ENCODE measurements at regions not wholly inside any gene's neighbourhood (a gene's known extent, or its start where the extent isn't known, plus 50 kb on each side); places are given as distances from the start of the nearest gene placed in this dataset.

DNA sequence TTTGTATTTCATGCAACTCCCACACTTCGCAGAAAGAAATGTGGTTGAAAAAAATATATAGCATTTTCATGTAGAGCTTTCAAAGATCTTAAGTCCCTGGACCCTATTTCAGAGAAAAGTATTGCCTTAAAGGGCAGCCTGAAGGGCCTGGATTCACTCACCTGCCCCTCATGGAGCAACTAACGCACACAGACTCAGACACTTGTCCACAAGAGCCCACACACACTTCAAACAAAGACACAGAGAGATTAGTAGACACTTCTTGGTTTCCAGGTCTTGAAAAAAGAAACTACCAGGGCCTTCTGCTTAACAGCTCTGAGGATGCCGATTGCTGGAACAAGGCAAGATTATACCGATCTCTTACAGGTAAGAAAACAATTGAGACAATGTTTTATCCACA is 122.2 kb downstream of the ZBTB18 start:
- POLR2A ChIA-PET: no interaction called here
- Mint-ChIP-seq H3K4me1 (peaks cover 13% of the 10 kb centered on the region), H3K9me3 (no peaks in the 10 kb centered on the region), H3K27ac (no peak overlapping the region), H3K4me3 (no peak overlapping the region), H3K36me3 (no peaks in the 10 kb centered on the region), H3K27me3 (ENCODE audit: low read depth) (no peaks in the 10 kb centered on the region)
- CTCF ChIA-PET: no interaction called here
- TF ChIP-seq, protein P1, sequence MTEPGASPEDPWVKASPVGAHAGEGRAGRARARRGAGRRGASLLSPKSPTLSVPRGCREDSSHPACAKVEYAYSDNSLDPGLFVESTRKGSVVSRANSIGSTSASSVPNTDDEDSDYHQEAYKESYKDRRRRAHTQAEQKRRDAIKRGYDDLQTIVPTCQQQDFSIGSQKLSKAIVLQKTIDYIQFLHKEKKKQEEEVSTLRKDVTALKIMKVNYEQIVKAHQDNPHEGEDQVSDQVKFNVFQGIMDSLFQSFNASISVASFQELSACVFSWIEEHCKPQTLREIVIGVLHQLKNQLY (CRISPR knock-in tag; IDR thresholded peaks at IDR 0.05): no peak
- TF ChIP-seq ZNF416 (CRISPR knock-in tag; IDR thresholded peaks at IDR 0.05) (no peak), CREB1 (CRISPR knock-in tag; IDR thresholded peaks at IDR 0.05) (no peak), JAZF1 (CRISPR knock-in tag; IDR thresholded peaks at IDR 0.05) (no peak), SMAD4 (CRISPR knock-in tag; IDR thresholded peaks at IDR 0.05) (no peak), HMGA2 (CRISPR knock-in tag; IDR thresholded peaks at IDR 0.05) (no peak), NFATC4 (CRISPR knock-in tag; IDR thresholded peaks at IDR 0.05) (no peak), NFYB (CRISPR knock-in tag; conservative IDR thresholded peaks at IDR 0.05; ENCODE audit: low read depth) (no peak)
- TF ChIP-seq, protein P2, sequence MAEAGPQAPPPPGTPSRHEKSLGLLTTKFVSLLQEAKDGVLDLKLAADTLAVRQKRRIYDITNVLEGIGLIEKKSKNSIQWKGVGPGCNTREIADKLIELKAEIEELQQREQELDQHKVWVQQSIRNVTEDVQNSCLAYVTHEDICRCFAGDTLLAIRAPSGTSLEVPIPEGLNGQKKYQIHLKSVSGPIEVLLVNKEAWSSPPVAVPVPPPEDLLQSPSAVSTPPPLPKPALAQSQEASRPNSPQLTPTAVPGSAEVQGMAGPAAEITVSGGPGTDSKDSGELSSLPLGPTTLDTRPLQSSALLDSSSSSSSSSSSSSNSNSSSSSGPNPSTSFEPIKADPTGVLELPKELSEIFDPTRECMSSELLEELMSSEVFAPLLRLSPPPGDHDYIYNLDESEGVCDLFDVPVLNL (CRISPR knock-in tag; IDR thresholded peaks at IDR 0.05; ENCODE audit: borderline replicate concordance, low read depth): no peak
- TF ChIP-seq, protein P3, sequence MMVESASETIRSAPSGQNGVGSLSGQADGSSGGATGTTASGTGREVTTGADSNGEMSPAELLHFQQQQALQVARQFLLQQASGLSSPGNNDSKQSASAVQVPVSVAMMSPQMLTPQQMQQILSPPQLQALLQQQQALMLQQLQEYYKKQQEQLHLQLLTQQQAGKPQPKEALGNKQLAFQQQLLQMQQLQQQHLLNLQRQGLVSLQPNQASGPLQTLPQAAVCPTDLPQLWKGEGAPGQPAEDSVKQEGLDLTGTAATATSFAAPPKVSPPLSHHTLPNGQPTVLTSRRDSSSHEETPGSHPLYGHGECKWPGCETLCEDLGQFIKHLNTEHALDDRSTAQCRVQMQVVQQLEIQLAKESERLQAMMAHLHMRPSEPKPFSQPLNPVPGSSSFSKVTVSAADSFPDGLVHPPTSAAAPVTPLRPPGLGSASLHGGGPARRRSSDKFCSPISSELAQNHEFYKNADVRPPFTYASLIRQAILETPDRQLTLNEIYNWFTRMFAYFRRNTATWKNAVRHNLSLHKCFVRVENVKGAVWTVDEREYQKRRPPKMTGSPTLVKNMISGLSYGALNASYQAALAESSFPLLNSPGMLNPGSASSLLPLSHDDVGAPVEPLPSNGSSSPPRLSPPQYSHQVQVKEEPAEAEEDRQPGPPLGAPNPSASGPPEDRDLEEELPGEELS (CRISPR knock-in tag; IDR thresholded peaks at IDR 0.05): no peak
- TF ChIP-seq, protein P4, sequence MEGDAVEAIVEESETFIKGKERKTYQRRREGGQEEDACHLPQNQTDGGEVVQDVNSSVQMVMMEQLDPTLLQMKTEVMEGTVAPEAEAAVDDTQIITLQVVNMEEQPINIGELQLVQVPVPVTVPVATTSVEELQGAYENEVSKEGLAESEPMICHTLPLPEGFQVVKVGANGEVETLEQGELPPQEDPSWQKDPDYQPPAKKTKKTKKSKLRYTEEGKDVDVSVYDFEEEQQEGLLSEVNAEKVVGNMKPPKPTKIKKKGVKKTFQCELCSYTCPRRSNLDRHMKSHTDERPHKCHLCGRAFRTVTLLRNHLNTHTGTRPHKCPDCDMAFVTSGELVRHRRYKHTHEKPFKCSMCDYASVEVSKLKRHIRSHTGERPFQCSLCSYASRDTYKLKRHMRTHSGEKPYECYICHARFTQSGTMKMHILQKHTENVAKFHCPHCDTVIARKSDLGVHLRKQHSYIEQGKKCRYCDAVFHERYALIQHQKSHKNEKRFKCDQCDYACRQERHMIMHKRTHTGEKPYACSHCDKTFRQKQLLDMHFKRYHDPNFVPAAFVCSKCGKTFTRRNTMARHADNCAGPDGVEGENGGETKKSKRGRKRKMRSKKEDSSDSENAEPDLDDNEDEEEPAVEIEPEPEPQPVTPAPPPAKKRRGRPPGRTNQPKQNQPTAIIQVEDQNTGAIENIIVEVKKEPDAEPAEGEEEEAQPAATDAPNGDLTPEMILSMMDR (IDR thresholded peaks at IDR 0.05): no peak
- TF ChIP-seq, protein P5, sequence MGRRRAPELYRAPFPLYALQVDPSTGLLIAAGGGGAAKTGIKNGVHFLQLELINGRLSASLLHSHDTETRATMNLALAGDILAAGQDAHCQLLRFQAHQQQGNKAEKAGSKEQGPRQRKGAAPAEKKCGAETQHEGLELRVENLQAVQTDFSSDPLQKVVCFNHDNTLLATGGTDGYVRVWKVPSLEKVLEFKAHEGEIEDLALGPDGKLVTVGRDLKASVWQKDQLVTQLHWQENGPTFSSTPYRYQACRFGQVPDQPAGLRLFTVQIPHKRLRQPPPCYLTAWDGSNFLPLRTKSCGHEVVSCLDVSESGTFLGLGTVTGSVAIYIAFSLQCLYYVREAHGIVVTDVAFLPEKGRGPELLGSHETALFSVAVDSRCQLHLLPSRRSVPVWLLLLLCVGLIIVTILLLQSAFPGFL (CRISPR knock-in tag; IDR thresholded peaks at IDR 0.05; ENCODE audit: borderline replicate concordance): no peak
- DNase-seq (ENCODE audit: low spot score): no peak
- ATAC-seq: no peak

DNA sequence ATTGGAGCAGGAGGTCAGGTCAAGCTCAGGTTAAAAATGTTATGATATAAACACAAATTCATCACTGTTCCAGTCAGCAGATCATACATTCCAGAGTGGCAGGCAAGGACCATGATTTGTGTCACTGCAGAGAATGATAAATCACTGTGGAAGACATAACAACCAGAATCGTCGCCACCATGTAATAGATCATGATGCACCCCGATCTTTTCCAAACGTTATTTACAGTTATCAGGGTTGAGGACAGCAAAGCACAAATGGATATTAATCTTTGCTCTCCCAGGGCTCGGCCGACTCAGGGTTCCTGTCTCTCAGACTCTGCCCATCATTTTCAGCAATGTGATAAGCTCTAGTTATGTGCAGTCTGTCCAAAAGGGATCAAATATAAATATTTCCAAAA is 122.7 kb downstream of the ZBTB18 start:
- ATAC-seq (no peak), DNase-seq (ENCODE audit: low spot score) (no peak)
- Mint-ChIP-seq H3K9me3 (no peaks in the 10 kb centered on the region), H3K27me3 (ENCODE audit: low read depth) (no peaks in the 10 kb centered on the region), H3K4me1 (peaks cover 13% of the 10 kb centered on the region), H3K4me3 (no peak overlapping the region), H3K27ac (no peak overlapping the region), H3K36me3 (no peaks in the 10 kb centered on the region)
- CTCF ChIA-PET: no interaction called here
- POLR2A ChIA-PET: no interaction called here
- TF ChIP-seq FOXP1 (CRISPR knock-in tag; IDR thresholded peaks at IDR 0.05; ENCODE audit: borderline replicate concordance) (no peak), SP1 (CRISPR knock-in tag; conservative IDR thresholded peaks at IDR 0.05) (no peak), GRHL2 (CRISPR knock-in tag; IDR thresholded peaks at IDR 0.05; ENCODE audit: insufficient replicate concordance, severe bottlenecking) (no peak), FOXJ3 (CRISPR knock-in tag; IDR thresholded peaks at IDR 0.05; ENCODE audit: borderline replicate concordance) (no peak), TEAD1 (CRISPR knock-in tag; IDR thresholded peaks at IDR 0.05) (no peak), TP53 (CRISPR knock-in tag; IDR thresholded peaks at IDR 0.05) (no peak), NFATC4 (CRISPR knock-in tag; IDR thresholded peaks at IDR 0.05) (no peak)
- TF ChIP-seq, protein P6, sequence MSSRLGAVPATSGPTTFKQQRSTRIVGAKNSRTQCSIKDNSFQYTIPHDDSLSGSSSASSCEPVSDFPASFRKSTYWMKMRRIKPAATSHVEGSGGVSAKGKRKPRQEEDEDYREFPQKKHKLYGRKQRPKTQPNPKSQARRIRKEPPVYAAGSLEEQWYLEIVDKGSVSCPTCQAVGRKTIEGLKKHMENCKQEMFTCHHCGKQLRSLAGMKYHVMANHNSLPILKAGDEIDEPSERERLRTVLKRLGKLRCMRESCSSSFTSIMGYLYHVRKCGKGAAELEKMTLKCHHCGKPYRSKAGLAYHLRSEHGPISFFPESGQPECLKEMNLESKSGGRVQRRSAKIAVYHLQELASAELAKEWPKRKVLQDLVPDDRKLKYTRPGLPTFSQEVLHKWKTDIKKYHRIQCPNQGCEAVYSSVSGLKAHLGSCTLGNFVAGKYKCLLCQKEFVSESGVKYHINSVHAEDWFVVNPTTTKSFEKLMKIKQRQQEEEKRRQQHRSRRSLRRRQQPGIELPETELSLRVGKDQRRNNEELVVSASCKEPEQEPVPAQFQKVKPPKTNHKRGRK (CRISPR knock-in tag; IDR thresholded peaks at IDR 0.05; ENCODE audit: borderline replicate concordance): no peak
- TF ChIP-seq, protein P7, sequence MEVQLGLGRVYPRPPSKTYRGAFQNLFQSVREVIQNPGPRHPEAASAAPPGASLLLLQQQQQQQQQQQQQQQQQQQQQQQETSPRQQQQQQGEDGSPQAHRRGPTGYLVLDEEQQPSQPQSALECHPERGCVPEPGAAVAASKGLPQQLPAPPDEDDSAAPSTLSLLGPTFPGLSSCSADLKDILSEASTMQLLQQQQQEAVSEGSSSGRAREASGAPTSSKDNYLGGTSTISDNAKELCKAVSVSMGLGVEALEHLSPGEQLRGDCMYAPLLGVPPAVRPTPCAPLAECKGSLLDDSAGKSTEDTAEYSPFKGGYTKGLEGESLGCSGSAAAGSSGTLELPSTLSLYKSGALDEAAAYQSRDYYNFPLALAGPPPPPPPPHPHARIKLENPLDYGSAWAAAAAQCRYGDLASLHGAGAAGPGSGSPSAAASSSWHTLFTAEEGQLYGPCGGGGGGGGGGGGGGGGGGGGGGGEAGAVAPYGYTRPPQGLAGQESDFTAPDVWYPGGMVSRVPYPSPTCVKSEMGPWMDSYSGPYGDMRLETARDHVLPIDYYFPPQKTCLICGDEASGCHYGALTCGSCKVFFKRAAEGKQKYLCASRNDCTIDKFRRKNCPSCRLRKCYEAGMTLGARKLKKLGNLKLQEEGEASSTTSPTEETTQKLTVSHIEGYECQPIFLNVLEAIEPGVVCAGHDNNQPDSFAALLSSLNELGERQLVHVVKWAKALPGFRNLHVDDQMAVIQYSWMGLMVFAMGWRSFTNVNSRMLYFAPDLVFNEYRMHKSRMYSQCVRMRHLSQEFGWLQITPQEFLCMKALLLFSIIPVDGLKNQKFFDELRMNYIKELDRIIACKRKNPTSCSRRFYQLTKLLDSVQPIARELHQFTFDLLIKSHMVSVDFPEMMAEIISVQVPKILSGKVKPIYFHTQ (CRISPR knock-in tag; IDR thresholded peaks at IDR 0.05): no peak
- TF ChIP-seq, protein P8, sequence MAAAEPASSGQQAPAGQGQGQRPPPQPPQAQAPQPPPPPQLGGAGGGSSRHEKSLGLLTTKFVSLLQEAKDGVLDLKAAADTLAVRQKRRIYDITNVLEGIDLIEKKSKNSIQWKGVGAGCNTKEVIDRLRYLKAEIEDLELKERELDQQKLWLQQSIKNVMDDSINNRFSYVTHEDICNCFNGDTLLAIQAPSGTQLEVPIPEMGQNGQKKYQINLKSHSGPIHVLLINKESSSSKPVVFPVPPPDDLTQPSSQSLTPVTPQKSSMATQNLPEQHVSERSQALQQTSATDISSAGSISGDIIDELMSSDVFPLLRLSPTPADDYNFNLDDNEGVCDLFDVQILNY (CRISPR knock-in tag; IDR thresholded peaks at IDR 0.05): no peak
- TF ChIP-seq, protein P9, sequence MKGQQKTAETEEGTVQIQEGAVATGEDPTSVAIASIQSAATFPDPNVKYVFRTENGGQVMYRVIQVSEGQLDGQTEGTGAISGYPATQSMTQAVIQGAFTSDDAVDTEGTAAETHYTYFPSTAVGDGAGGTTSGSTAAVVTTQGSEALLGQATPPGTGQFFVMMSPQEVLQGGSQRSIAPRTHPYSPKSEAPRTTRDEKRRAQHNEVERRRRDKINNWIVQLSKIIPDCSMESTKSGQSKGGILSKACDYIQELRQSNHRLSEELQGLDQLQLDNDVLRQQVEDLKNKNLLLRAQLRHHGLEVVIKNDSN (CRISPR knock-in tag; IDR thresholded peaks at IDR 0.05): no peak
- TF ChIP-seq, protein P10, sequence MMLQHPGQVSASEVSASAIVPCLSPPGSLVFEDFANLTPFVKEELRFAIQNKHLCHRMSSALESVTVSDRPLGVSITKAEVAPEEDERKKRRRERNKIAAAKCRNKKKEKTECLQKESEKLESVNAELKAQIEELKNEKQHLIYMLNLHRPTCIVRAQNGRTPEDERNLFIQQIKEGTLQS (CRISPR knock-in tag; conservative IDR thresholded peaks at IDR 0.05): no peak
